OCI-LY7 (cell line): ENCODE measurements at regions not wholly inside any gene's neighbourhood (a gene's known extent, or its start where the extent isn't known, plus 50 kb on each side); places are given as distances from the start of the nearest gene placed in this dataset.
"Not testable (repeated sequence)": the region's sequence is repeated elsewhere in the genome, so short reads cannot be mapped to it uniquely, and the experiment has no call there.

Source experiments
- BruUV-seq: library from RNA; stranded (reverse); fragments of 400-500 nt; replicated peaks from 2 replicates; lab custom pipeline; 2021; lab: Mats Ljungman, UMichigan
- CTCF ChIA-PET: fragments of 300-600 bp; sonication (Branson Sonifier 250); formaldehyde crosslinking; loops from one replicate; lab custom pipeline; 2022; ENCODE audit warnings: antibody characterized with exemption; ENCODE audit not compliant: unreplicated experiment; lab: Charles Lee
- POLR2A ChIA-PET: fragments of 300-600 bp; sonication (Branson Sonifier 250); formaldehyde crosslinking; loops from one replicate; lab custom pipeline; 2022; ENCODE audit warnings: antibody characterized with exemption; lab: Charles Lee
- DNase-seq: peaks from one replicate; pipeline ENCODE4 v3.0.0-alpha.2; 2015; ENCODE audit warnings: low spot score
- H2AFZ ChIP-seq: fragments of 200-600 bp; sonication (generic), shearing (Covaris generic); 2 replicates; pipeline ENCODE4 v1.6.1; 2014; ENCODE audit warnings: mild to moderate bottlenecking, antibody characterized with exemption, low read length, moderate library complexity
- H3K27ac ChIP-seq: fragments of 200-600 bp; sonication (generic); 2 replicates; pipeline ENCODE4 v1.5.1; 2014; ENCODE audit warnings: mixed run types, low read depth, mild to moderate bottlenecking, moderate library complexity, low read length, inconsistent platforms; ENCODE audit not compliant: poor library complexity, severe bottlenecking
- H3K36me3 ChIP-seq: fragments of 200-600 bp; sonication (generic); 2 replicates; pipeline ENCODE4 v1.6.1; 2014; ENCODE audit warnings: mild to moderate bottlenecking, antibody characterized with exemption, low read length, moderate library complexity, mixed read lengths; ENCODE audit not compliant: insufficient read depth
- H3K4me1 ChIP-seq: fragments of 200-600 bp; sonication (generic); 2 replicates; pipeline ENCODE4 v1.5.1; 2014; ENCODE audit warnings: mild to moderate bottlenecking, low read length; ENCODE audit not compliant: insufficient read depth, poor library complexity, severe bottlenecking
- H3K4me2 ChIP-seq: fragments of 200-600 bp; sonication (generic); 2 replicates; pipeline ENCODE4 v1.6.1; 2014; ENCODE audit warnings: mild to moderate bottlenecking, low read length
- H3K4me3 ChIP-seq: fragments of 200-600 bp; sonication (generic); 2 replicates; pipeline ENCODE4 v1.5.1; 2014; ENCODE audit warnings: mild to moderate bottlenecking, low read depth, low read length; ENCODE audit not compliant: poor library complexity, severe bottlenecking
- H3K79me2 ChIP-seq: fragments of 200-600 bp; sonication (generic); 2 replicates; pipeline ENCODE4 v1.6.1; 2016; ENCODE audit warnings: low read depth, mild to moderate bottlenecking, low read length, moderate library complexity, mixed read lengths; ENCODE audit not compliant: insufficient read depth
- H3K9me2 ChIP-seq: fragments of 200-600 bp; sonication (generic); 2 replicates; pipeline ENCODE4 v1.6.1; 2016; ENCODE audit warnings: mild to moderate bottlenecking, low read length, mixed read lengths; ENCODE audit not compliant: insufficient read depth
- H3K9me3 ChIP-seq: fragments of 200-600 bp; sonication (generic); 2 replicates; pipeline ENCODE4 v1.6.1; 2014; ENCODE audit warnings: mild to moderate bottlenecking, mixed run types, low read length, mixed read lengths
- H4K20me1 ChIP-seq: fragments of 200-600 bp; sonication (generic); 2 replicates; pipeline ENCODE4 v1.6.1; 2014; ENCODE audit warnings: mild to moderate bottlenecking, antibody characterized with exemption, low read length, moderate library complexity, mixed read lengths; ENCODE audit not compliant: insufficient read depth
- EZH2phosphoT487 ChIP-seq: fragments of 200-600 bp; sonication (generic); IDR thresholded peaks from 2 replicates; pipeline ENCODE4 v1.6.1; 2018; ENCODE audit warnings: low read depth, borderline replicate concordance, mild to moderate bottlenecking, mixed run types, antibody characterized with exemption, low read length, moderate library complexity, mixed read lengths
- intact Hi-C: fragments of 100-400 bp; cut with micrococcal nuclease; formaldehyde crosslinking; loops from one replicate; pipeline ENCODE4 v1.10.0; 2022; ENCODE audit not compliant: unreplicated experiment
- TF ChIP-seq, protein P1 (sequence below): fragments of 200-600 bp; sonication (generic); conservative IDR thresholded peaks from 2 replicates; pipeline ENCODE4 v1.5.1; 2014; ENCODE audit warnings: mild to moderate bottlenecking, antibody characterized with exemption, low read length, moderate library complexity, mixed read lengths

DNA sequence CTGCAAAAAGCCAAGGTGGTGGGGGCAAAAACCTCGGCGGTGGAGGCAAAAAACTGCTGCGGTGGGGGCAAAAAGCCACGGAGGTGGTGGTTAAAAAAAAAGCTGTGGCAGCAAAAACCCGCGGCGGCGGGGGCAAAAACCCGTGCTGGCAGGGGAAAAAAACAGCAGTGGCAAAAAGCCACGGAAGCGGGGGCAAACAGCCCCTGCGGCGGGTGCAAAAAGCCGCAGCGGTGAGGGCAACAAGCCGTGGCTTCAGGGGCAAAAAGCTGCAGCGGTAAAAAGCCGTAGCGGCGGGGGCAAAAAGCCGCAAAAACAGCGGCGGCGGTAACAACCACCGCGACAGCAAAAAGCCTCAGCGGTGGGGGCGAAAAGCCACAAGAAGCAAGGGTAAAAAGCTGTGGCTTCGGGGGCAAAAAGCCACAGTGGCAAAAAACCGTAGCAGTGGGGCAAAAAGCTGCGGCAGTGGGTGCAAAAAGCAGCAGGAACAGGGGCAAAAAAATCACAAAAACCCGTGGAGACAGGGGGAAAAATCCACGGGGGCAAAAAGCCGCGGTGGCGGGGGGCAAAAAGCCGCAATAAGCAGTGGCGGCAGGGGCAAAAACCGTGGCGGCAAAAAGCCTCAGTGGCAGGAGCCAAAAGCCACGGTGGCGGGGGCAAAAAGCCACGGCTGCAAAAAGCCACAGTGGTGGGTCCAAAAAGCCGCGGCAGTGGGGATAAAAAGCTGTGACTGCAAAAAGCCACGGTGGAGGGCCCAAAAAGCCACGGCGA is 193.7 kb downstream of the SHCBP1 start:
- intact Hi-C loops, result no loop called here
- no peaks in the 10 kb centered on the region for H3K9me3 ChIP-seq
- DNase-seq, result no peak
- H3K9me2 ChIP-seq, result no peaks in the 10 kb centered on the region
- POLR2A ChIA-PET, result no interaction called here
- H3K4me2 ChIP-seq, result no peak overlapping the region
- H3K27ac ChIP-seq, result no peak overlapping the region
- H2AFZ ChIP-seq, result no peak overlapping the region
- CTCF ChIA-PET, result no interaction called here
- BruUV-seq, result no TSS peak
- H3K4me1 ChIP-seq, result no peaks in the 10 kb centered on the region
- H3K4me3 ChIP-seq, result no peak overlapping the region
- no peaks in the 10 kb centered on the region for H3K36me3 ChIP-seq
- H4K20me1 ChIP-seq, result no peaks in the 10 kb centered on the region
- TF ChIP-seq EZH2phosphoT487, result no peak
- TF ChIP-seq, protein P1, sequence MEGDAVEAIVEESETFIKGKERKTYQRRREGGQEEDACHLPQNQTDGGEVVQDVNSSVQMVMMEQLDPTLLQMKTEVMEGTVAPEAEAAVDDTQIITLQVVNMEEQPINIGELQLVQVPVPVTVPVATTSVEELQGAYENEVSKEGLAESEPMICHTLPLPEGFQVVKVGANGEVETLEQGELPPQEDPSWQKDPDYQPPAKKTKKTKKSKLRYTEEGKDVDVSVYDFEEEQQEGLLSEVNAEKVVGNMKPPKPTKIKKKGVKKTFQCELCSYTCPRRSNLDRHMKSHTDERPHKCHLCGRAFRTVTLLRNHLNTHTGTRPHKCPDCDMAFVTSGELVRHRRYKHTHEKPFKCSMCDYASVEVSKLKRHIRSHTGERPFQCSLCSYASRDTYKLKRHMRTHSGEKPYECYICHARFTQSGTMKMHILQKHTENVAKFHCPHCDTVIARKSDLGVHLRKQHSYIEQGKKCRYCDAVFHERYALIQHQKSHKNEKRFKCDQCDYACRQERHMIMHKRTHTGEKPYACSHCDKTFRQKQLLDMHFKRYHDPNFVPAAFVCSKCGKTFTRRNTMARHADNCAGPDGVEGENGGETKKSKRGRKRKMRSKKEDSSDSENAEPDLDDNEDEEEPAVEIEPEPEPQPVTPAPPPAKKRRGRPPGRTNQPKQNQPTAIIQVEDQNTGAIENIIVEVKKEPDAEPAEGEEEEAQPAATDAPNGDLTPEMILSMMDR, result no peak
- no peaks in the 10 kb centered on the region for H3K79me2 ChIP-seq

DNA sequence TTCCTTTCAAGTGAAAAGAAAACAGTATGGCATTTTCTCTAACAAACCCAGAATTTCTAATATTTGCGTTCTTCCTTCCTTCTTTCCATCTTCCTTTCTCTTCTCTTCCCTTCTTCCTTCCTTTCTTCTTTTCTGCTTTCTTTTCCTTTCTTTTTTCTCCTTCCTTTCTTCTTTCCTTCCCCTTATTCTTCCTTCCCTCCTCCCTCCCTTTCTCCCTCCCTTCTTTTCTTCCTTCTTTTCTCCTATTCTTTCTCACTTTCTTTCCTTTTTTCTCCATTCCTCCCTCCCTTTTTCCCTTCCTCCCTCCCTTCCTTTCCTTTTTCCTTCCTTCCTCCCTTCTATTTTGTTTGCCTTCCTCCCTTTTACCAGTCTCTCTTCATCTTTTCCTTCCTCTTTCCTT is 194.8 kb downstream of the SHCBP1 start:
- Histone ChIP-seq H3K9me3 (no peaks in the 10 kb centered on the region), H3K79me2 (no peaks in the 10 kb centered on the region), H3K4me1 (no peaks in the 10 kb centered on the region), H4K20me1 (no peaks in the 10 kb centered on the region), H3K4me3 (no peak overlapping the region), H3K4me2 (no peak overlapping the region), H3K36me3 (no peaks in the 10 kb centered on the region), H3K27ac (no peak overlapping the region), H3K9me2 (no peaks in the 10 kb centered on the region), H2AFZ (no peak overlapping the region)
- no TSS peak for BruUV-seq
- intact Hi-C loops, result no loop called here
- DNase-seq, result no peak
- ChIA-PET CTCF (no interaction called here), POLR2A (no interaction called here)
- no peak for TF ChIP-seq EZH2phosphoT487
- TF ChIP-seq, protein P1, result no peak

DNA sequence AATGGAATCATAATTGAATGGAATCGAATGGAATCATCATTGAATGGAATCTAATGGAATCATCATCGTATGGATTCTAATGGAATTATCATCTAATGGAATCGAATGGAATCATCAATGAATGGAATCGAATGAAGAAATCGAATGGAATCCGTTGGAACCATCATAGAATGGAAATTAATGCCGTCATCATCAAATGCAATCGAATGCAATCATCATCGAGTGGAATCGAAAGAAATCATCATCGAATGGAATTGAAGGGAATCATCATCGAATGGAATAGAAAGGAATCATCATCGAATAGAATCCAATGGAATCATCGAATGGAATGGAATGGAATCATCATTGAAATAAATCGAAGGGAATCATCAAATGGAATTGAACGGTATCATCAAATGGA is 217.2 kb downstream of the SHCBP1 start:
- Histone ChIP-seq H3K4me1 (no peaks in the 10 kb centered on the region), H3K27ac (no peak overlapping the region), H3K79me2 (no peaks in the 10 kb centered on the region), H3K4me2 (no peak overlapping the region), H3K9me2 (no peaks in the 10 kb centered on the region), H3K36me3 (no peaks in the 10 kb centered on the region), H4K20me1 (no peaks in the 10 kb centered on the region), H3K4me3 (no peak overlapping the region), H2AFZ (no peak overlapping the region), H3K9me3 (peaks cover 11% of the 10 kb centered on the region; the same call in 1 of the 2 replicates)
- no TSS peak for BruUV-seq
- TF ChIP-seq EZH2phosphoT487, result no peak
- TF ChIP-seq, protein P1, result no peak
- CTCF ChIA-PET, result no interaction called here
- DNase-seq, result no peak
- POLR2A ChIA-PET, result no interaction called here
- intact Hi-C loops, result no loop called here

DNA sequence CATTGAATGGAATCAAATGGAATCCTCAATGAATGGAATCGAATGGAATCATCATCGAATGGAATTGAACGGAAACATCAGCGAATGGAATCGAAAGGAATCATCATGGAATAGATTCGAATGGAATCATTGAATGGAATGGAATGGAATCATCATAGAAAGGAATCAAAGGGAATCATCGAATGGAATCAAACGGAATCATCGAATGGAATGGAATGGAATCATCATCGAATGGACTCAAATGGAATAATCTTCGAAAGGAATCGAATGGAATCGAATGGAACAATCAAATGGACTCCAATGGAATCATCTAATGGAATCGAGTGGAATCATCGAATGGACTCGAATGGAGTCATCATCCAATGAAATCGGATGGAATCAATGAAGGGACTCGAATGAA is 222.6 kb downstream of the SHCBP1 start:
- CTCF ChIA-PET, DNase-seq, POLR2A ChIA-PET: not testable (repeated sequence)

More for the DNA sequence above, 222.6 kb downstream of the SHCBP1 start:
- H3K79me2 ChIP-seq, H3K4me3 ChIP-seq, H3K9me3 ChIP-seq, H3K4me1 ChIP-seq, BruUV-seq, intact Hi-C loops, H3K27ac ChIP-seq, H3K4me2 ChIP-seq, H2AFZ ChIP-seq, H3K36me3 ChIP-seq, H3K9me2 ChIP-seq, H4K20me1 ChIP-seq: not testable (repeated sequence)
